HEK293 (cell line): ENCODE measurements at regions not wholly inside any gene's neighbourhood (a gene's known extent, or its start where the extent isn't known, plus 50 kb on each side); places are given as distances from the start of the nearest gene placed in this dataset.
A peak's percentile ranks its signal among the peaks of the same experiment; 100 is the strongest.

Experiments used
- CTCF ChIA-PET: fragments of 350-600 bp; formaldehyde crosslinking; extraction: SDS; loops from one replicate; lab custom pipeline; 2021; ENCODE audit warnings: antibody characterized with exemption; lab: Yijun Ruan, JAX
- POLR2A ChIA-PET: fragments of 300-600 bp; formaldehyde crosslinking; extraction: SDS; loops from one replicate; lab custom pipeline; 2020; ENCODE audit warnings: antibody characterized with exemption, inconsistent platforms; lab: Yijun Ruan, JAX
- H3K27ac ChIP-seq: fragments of 200-500 bp; sonication (Bioruptor generic); 2 replicates; pipeline ENCODE4 v1.5.1; 2014; ENCODE audit warnings: low read depth, low read length, control low read depth, inconsistent platforms; ENCODE audit errors: extremely low read depth
- H3K36me3 ChIP-seq, 2 experiments: fragments of 200-500 bp in 1 of 2; sonication (Bioruptor generic) in 1 of 2; 1 replicate in 1 of 2; 2 replicates in 1 of 2; pipeline ENCODE4 v1.5.1; 2014 to 2017; ENCODE audit warnings: inconsistent platforms in 2 of 2, low read length in 2 of 2; ENCODE audit not compliant: control insufficient read depth in 2 of 2, insufficient read depth in 1 of 2
- H3K4me1 ChIP-seq: fragments of 200-500 bp; sonication (Bioruptor generic); 2 replicates; pipeline ENCODE4 v1.5.1; 2014; ENCODE audit warnings: mild to moderate bottlenecking, low read length, inconsistent platforms; ENCODE audit not compliant: control insufficient read depth, insufficient read depth
- H3K4me3 ChIP-seq: 2 replicates; pipeline ENCODE4 v1.5.1; 2011; ENCODE audit warnings: low read depth, mild to moderate bottlenecking, control low read depth, low read length, moderate library complexity
- H3K9me3 ChIP-seq: fragments of 200-500 bp; sonication (Bioruptor generic); 2 replicates; pipeline ENCODE4 v1.5.1; 2014; ENCODE audit warnings: low read depth, low read length, inconsistent platforms; ENCODE audit not compliant: control insufficient read depth, insufficient read depth
- HOXD13 ChIP-seq: sonication (generic); formaldehyde crosslinking; IDR thresholded peaks from 2 replicates; pipeline ENCODE4 v1.8.0; 2022; ENCODE audit warnings: missing genetic modification reagents, borderline replicate concordance
- KLF1 ChIP-seq: fragments of 450-650 bp; formaldehyde crosslinking; IDR thresholded peaks from 2 replicates; pipeline ENCODE4 v1.5.1; 2016; ENCODE audit warnings: missing biosample characterization, missing genetic modification characterization
- KLF16 ChIP-seq: fragments of 450-650 bp; formaldehyde crosslinking; IDR thresholded peaks from 2 replicates; pipeline ENCODE4 v1.5.1; 2017; ENCODE audit warnings: missing biosample characterization, missing genetic modification characterization
- MZF1 ChIP-seq: fragments of 450-650 bp; formaldehyde crosslinking; IDR thresholded peaks from 2 replicates; pipeline ENCODE4 v1.5.1; 2017; ENCODE audit warnings: missing biosample characterization, missing genetic modification characterization, borderline replicate concordance
- PRDM4 ChIP-seq: fragments of 450-650 bp; formaldehyde crosslinking; IDR thresholded peaks from 2 replicates; pipeline ENCODE4 v1.5.1; 2017; ENCODE audit warnings: missing biosample characterization, missing genetic modification characterization
- SCRT2 ChIP-seq: fragments of 450-650 bp; formaldehyde crosslinking; IDR thresholded peaks from 2 replicates; pipeline ENCODE4 v1.5.1; 2016; ENCODE audit warnings: missing biosample characterization, missing genetic modification characterization
- TCF7L2 ChIP-seq: IDR thresholded peaks from 2 replicates; pipeline ENCODE4 v1.6.1; 2011; ENCODE audit warnings: low read depth, mild to moderate bottlenecking, inconsistent platforms, low read length, moderate library complexity, borderline replicate concordance
- TRIM28 ChIP-seq: IDR thresholded peaks from 2 replicates; pipeline ENCODE4 v1.6.1; 2011; ENCODE audit warnings: low read length, control low read depth, borderline replicate concordance
- ZBTB20 ChIP-seq: fragments of 450-650 bp; formaldehyde crosslinking; IDR thresholded peaks from 2 replicates; pipeline ENCODE4 v1.5.1; 2016; ENCODE audit warnings: missing biosample characterization, missing genetic modification characterization
- ZBTB48 ChIP-seq: fragments of 450-650 bp; formaldehyde crosslinking; IDR thresholded peaks from 2 replicates; pipeline ENCODE4 v1.5.1; 2016; ENCODE audit warnings: missing biosample characterization, missing genetic modification characterization
- ZEB2 ChIP-seq: fragments of 450-650 bp; formaldehyde crosslinking; IDR thresholded peaks from 2 replicates; pipeline ENCODE4 v1.5.1; 2016; ENCODE audit warnings: missing biosample characterization, missing genetic modification characterization
- ZFP3 ChIP-seq: fragments of 450-650 bp; formaldehyde crosslinking; IDR thresholded peaks from 2 replicates; pipeline ENCODE4 v1.5.1; 2016; ENCODE audit warnings: low read depth, missing biosample characterization, missing genetic modification characterization
- ZNF140 ChIP-seq: fragments of 450-650 bp; formaldehyde crosslinking; IDR thresholded peaks from 2 replicates; pipeline ENCODE4 v1.5.1; 2016; ENCODE audit warnings: missing biosample characterization, missing genetic modification characterization
- ZNF184 ChIP-seq: fragments of 450-650 bp; IDR thresholded peaks from 2 replicates; pipeline ENCODE4 v1.5.1; 2018; ENCODE audit warnings: missing biosample characterization, mild to moderate bottlenecking, missing genetic modification characterization
- ZNF19 ChIP-seq: fragments of 450-650 bp; formaldehyde crosslinking; IDR thresholded peaks from 2 replicates; pipeline ENCODE4; 2016; ENCODE audit warnings: missing biosample characterization, missing genetic modification characterization, low read depth
- ZNF341 ChIP-seq: fragments of 450-650 bp; formaldehyde crosslinking; IDR thresholded peaks from 2 replicates; pipeline ENCODE4; 2016; ENCODE audit warnings: low read depth, missing biosample characterization, missing genetic modification characterization
- ZNF394 ChIP-seq: fragments of 450-650 bp; formaldehyde crosslinking; IDR thresholded peaks from 2 replicates; pipeline ENCODE4 v1.5.1; 2016; ENCODE audit warnings: missing biosample characterization, missing genetic modification characterization, mild to moderate bottlenecking, moderate library complexity, borderline replicate concordance
- ZNF449 ChIP-seq: fragments of 450-650 bp; formaldehyde crosslinking; IDR thresholded peaks from 2 replicates; pipeline ENCODE4 v1.5.1; 2017; ENCODE audit warnings: missing biosample characterization, mild to moderate bottlenecking, missing genetic modification characterization, moderate library complexity
- ZNF777 ChIP-seq: fragments of 450-650 bp; formaldehyde crosslinking; IDR thresholded peaks from 2 replicates; pipeline ENCODE4 v1.5.1; 2017; ENCODE audit warnings: missing biosample characterization, missing genetic modification characterization, borderline replicate concordance
- ZSCAN5A ChIP-seq: fragments of 450-650 bp; formaldehyde crosslinking; IDR thresholded peaks from 2 replicates; pipeline ENCODE4 v1.5.1; 2016; ENCODE audit warnings: missing biosample characterization, missing genetic modification characterization
- ZXDB ChIP-seq: fragments of 450-650 bp; formaldehyde crosslinking; IDR thresholded peaks from 2 replicates; pipeline ENCODE4 v1.5.1; 2016; ENCODE audit warnings: missing biosample characterization, missing genetic modification characterization

GRCh38 chr9:79257790-79258351 is 313.9 kb upstream of the TLE4 start:
- ChIA-PET POLR2A (interaction anchor here (2.7 kb wide), 1 partner anchor 314 kb away, joined by 43 read pairs; the partner anchor contains the start of gene TLE4), CTCF (no interaction called here)
- Histone ChIP-seq H3K36me3 (no peaks in the 10 kb centered on the region), H3K27ac (peak overlapping the region; percentile 47; the same call in 1 of the 2 replicates), H3K4me3 (peak overlapping the region; percentile 42), H3K4me1 (no peaks in the 10 kb centered on the region), H3K9me3 (no peaks in the 10 kb centered on the region)
- TF ChIP-seq TRIM28: peak; percentile 75
- TF ChIP-seq ZXDB: no peak
- no peak for TF ChIP-seq ZEB2 (tag by site-specific recombination)

GRCh38 chr9:79259858-79260257 is 311.9 kb upstream of the TLE4 start:
- Histone ChIP-seq H3K36me3 (no peaks in the 10 kb centered on the region), H3K4me3 (no peak overlapping the region), H3K9me3 (no peaks in the 10 kb centered on the region), H3K4me1 (no peaks in the 10 kb centered on the region), H3K27ac (no peak overlapping the region)
- CTCF ChIA-PET: no interaction called here
- TF ChIP-seq ZBTB48 (tag by site-specific recombination): no peak
- no peak for TF ChIP-seq ZNF19
- no peak for TF ChIP-seq ZSCAN5A (tag by site-specific recombination)
- no peak for TF ChIP-seq ZNF341
- TF ChIP-seq HOXD13: no peak
- no peak for TF ChIP-seq KLF1 (tag by site-specific recombination)
- TF ChIP-seq SCRT2: no peak
- no peak for TF ChIP-seq ZFP3
- no peak for TF ChIP-seq ZBTB20
- TF ChIP-seq ZNF140: no peak
- TF ChIP-seq PRDM4: no peak
- TF ChIP-seq KLF16 (tag by site-specific recombination): no peak
- TF ChIP-seq TCF7L2: no peak
- TF ChIP-seq ZNF449 (tag by site-specific recombination): no peak
- no peak for TF ChIP-seq ZNF394 (tag by site-specific recombination)
- TF ChIP-seq MZF1: no peak
- no peak for TF ChIP-seq ZNF777 (tag by site-specific recombination)
- TF ChIP-seq ZNF184 (tag by site-specific recombination): no peak
- POLR2A ChIA-PET: no interaction called here
